GM18858 (cell line): ENCODE measurements at regions not wholly inside any gene's neighbourhood (a gene's known extent, or its start where the extent isn't known, plus 50 kb on each side); places are given as distances from the start of the nearest gene placed in this dataset.
A peak's percentile ranks its signal among the peaks of the same experiment; 100 is the strongest.

ENCODE experiments used
- ATAC-seq: cut with Tn5 transposase; IDR thresholded peaks from one replicate; pipeline ENCODE4 v1.9.1; 2021; ENCODE audit not compliant: unreplicated experiment

- no peak for ATAC-seq
Observed at GRCh38 chr10:7478727-7479457, 68.1 kb upstream of the SFMBT2 start.

- ATAC-seq, result no peak
Observed at GRCh38 chr10:7477538-7478334, 66.9 kb upstream of the SFMBT2 start.

- ATAC-seq, result no peak
Observed at GRCh38 chr10:7475939-7476338, 65.1 kb upstream of the SFMBT2 start.

GRCh38 chr10:7475046-7475911 lies 64.4 kb upstream of the SFMBT2 start:
- ATAC-seq, result no peak

- ATAC-seq, result no peak
Observed at GRCh38 chr10:7474388-7474787, 63.6 kb upstream of the SFMBT2 start.

- no peak for ATAC-seq
Observed at GRCh38 chr10:7473474-7473873, 62.6 kb upstream of the SFMBT2 start.

- ATAC-seq, result peak; percentile 83
Observed at GRCh38 chr10:7471720-7472367, 61.0 kb upstream of the SFMBT2 start.

GRCh38 chr10:7470371-7470770 lies 59.5 kb upstream of the SFMBT2 start:
- no peak for ATAC-seq

- no peak for ATAC-seq
Observed at GRCh38 chr10:7467031-7467667, 56.3 kb upstream of the SFMBT2 start.

- ATAC-seq, result no peak
Observed at GRCh38 chr10:7464691-7465090, 53.9 kb upstream of the SFMBT2 start.
